ENCODE measurements at regions not wholly inside any gene's neighbourhood (a gene's known extent, or its start where the extent isn't known, plus 50 kb on each side); places are given as distances from the start of the nearest gene placed in this dataset.
"Not testable (repeated sequence)": the region's sequence is repeated elsewhere in the genome, so short reads cannot be mapped to it uniquely, and the experiment has no call there.

- no peak for DNase-seq
These were observed 223.7 kb upstream of the MSX2 start for GRCh38 chr5:174500636-174501035.

- DNase-seq: no peak
These were observed 222.8 kb upstream of the MSX2 start for GRCh38 chr5:174501461-174502069.

- DNase-seq: no peak
These were observed 221.3 kb upstream of the MSX2 start for GRCh38 chr5:174503086-174503460.

- DNase-seq: no peak
These were observed 220.7 kb upstream of the MSX2 start for GRCh38 chr5:174503461-174504265.

- no peak for DNase-seq
These were observed 220.1 kb upstream of the MSX2 start for GRCh38 chr5:174504266-174504726.

- DNase-seq: no peak
These were observed 218.8 kb upstream of the MSX2 start for GRCh38 chr5:174505621-174506020.

- DNase-seq: not testable (repeated sequence)
These were observed 213.5 kb upstream of the MSX2 start for GRCh38 chr5:174510782-174511453.

GRCh38 chr5:174511714-174512253 is 212.6 kb upstream of the MSX2 start:
- no peak for DNase-seq

GRCh38 chr5:174514325-174514724 is 210.1 kb upstream of the MSX2 start:
- DNase-seq: no peak

- no peak for DNase-seq
These were observed 209.4 kb upstream of the MSX2 start for GRCh38 chr5:174514983-174515394.

GRCh38 chr5:174516741-174517140 is 207.6 kb upstream of the MSX2 start:
- DNase-seq: no peak

- DNase-seq: no peak
These were observed 205.9 kb upstream of the MSX2 start for GRCh38 chr5:174518512-174518911.

- no peak for DNase-seq
These were observed 203.7 kb upstream of the MSX2 start for GRCh38 chr5:174520420-174521396.

GRCh38 chr5:174521449-174521848 is 202.9 kb upstream of the MSX2 start:
- DNase-seq: no peak

GRCh38 chr5:174522480-174523260 is 201.7 kb upstream of the MSX2 start:
- no peak for DNase-seq

GRCh38 chr5:174523311-174524071 is 200.9 kb upstream of the MSX2 start:
- no peak for DNase-seq

GRCh38 chr5:174524351-174524750 is 200.0 kb upstream of the MSX2 start:
- no peak for DNase-seq

GRCh38 chr5:174526177-174526576 is 198.2 kb upstream of the MSX2 start:
- no peak for DNase-seq

GRCh38 chr5:174527916-174528540 is 196.4 kb upstream of the MSX2 start:
- DNase-seq: no peak

GRCh38 chr5:174528821-174529544 is 195.4 kb upstream of the MSX2 start:
- no peak for DNase-seq

Data from activated CD4-positive, alpha-beta T cell treated with anti-CD3 and anti-CD28 coated beads, Interleukin-2, amount 50 U/mL, for 48 hours (primary cell).